Activated B cell treated with CpG ODN at 0.5 μM for 24 hours (primary cell): ENCODE measurements at regions not wholly inside any gene's neighbourhood (a gene's known extent, or its start where the extent isn't known, plus 50 kb on each side); places are given as distances from the start of the nearest gene placed in this dataset.

ENCODE experiments used
- ATAC-seq: fragments of 200-7000 bp; cut with Tn5 transposase; one replicate; pipeline ENCODE4 v1.10.0; 2021; ENCODE audit warnings: low read depth, mild to moderate bottlenecking, moderate library complexity
- CTCF ChIA-PET: fragments of 350-600 bp; sonication (Branson Sonifier 250); formaldehyde crosslinking; loops from one replicate; lab custom pipeline; 2021; ENCODE audit warnings: antibody characterized with exemption; lab: Charles Lee
- POLR2A ChIA-PET: fragments of 350-600 bp; sonication (Branson Sonifier 250); formaldehyde crosslinking; loops from one replicate; lab custom pipeline; 2021; ENCODE audit warnings: antibody characterized with exemption; lab: Charles Lee
- DNase-seq: peaks from one replicate; pipeline ENCODE4 v3.0.0; 2022
- H3K27ac Mint-ChIP-seq: one replicate; pipeline ENCODE4 v1.8.0; 2020; ENCODE audit warnings: mixed read lengths
- H3K27me3 Mint-ChIP-seq: one replicate; pipeline ENCODE4 v1.8.0; 2021; ENCODE audit warnings: mixed read lengths
- H3K36me3 Mint-ChIP-seq: one replicate; pipeline ENCODE4 v1.8.0; 2021; ENCODE audit warnings: low read depth, mixed read lengths
- H3K4me1 Mint-ChIP-seq: one replicate; pipeline ENCODE4 v1.8.0; 2021; ENCODE audit warnings: mixed read lengths
- H3K4me3 Mint-ChIP-seq: one replicate; pipeline ENCODE4 v1.8.0; 2020; ENCODE audit warnings: mild to moderate bottlenecking, mixed read lengths
- H3K9me3 Mint-ChIP-seq: one replicate; pipeline ENCODE4 v1.8.0; 2020; ENCODE audit warnings: mixed read lengths
- CTCF ChIP-seq: fragments of 200-600 bp; IDR thresholded peaks from one replicate; pipeline ENCODE4 v1.8.0; 2022; ENCODE audit warnings: antibody characterized with exemption, mild to moderate bottlenecking
- intact Hi-C: fragments of 100-400 bp; cut with micrococcal nuclease; formaldehyde crosslinking; loops from one replicate; pipeline ENCODE4 v1.15.1; 2024

- no peak overlapping the region for H3K27ac Mint-ChIP-seq
- peaks cover 2% of the 10 kb centered on the region for H3K4me1 Mint-ChIP-seq
- DNase-seq = no peak
- ChIA-PET CTCF (interaction anchor here (1.7 kb wide), 1 partner anchor 9 kb away, joined by 4 read pairs; no protein-coding TSS in a partner anchor), POLR2A (no interaction called here)
- ATAC-seq = no peak
- H3K36me3 Mint-ChIP-seq = no peaks in the 10 kb centered on the region
- H3K9me3 Mint-ChIP-seq = no peaks in the 10 kb centered on the region
- peaks cover 22% of the 10 kb centered on the region for H3K27me3 Mint-ChIP-seq
- no peak for TF ChIP-seq CTCF
- no peak overlapping the region for H3K4me3 Mint-ChIP-seq
- intact Hi-C loops = no loop called here
These were observed 376.3 kb upstream of the CAMK1G start for GRCh38 chr1:209207126-209207700.

GRCh38 chr1:209207701-209208286 is 375.7 kb upstream of the CAMK1G start:
- intact Hi-C loops = no loop called here
- H3K9me3 Mint-ChIP-seq = no peaks in the 10 kb centered on the region
- peaks cover 24% of the 10 kb centered on the region for H3K27me3 Mint-ChIP-seq
- H3K36me3 Mint-ChIP-seq = no peaks in the 10 kb centered on the region
- peaks cover 2% of the 10 kb centered on the region for H3K4me1 Mint-ChIP-seq
- no peak overlapping the region for H3K4me3 Mint-ChIP-seq
- no peak for TF ChIP-seq CTCF
- DNase-seq = no peak
- CTCF ChIA-PET = interaction anchor here (1.7 kb wide), 1 partner anchor 9 kb away, joined by 4 read pairs; no protein-coding TSS in a partner anchor
- POLR2A ChIA-PET = no interaction called here
- H3K27ac Mint-ChIP-seq = no peak overlapping the region
- ATAC-seq = no peak

GRCh38 chr1:209208648-209209047 is 374.9 kb upstream of the CAMK1G start:
- peaks cover 2% of the 10 kb centered on the region for H3K4me1 Mint-ChIP-seq
- no peak for TF ChIP-seq CTCF
- DNase-seq (no peak), ATAC-seq (no peak)
- H3K4me3 Mint-ChIP-seq = no peak overlapping the region
- ChIA-PET CTCF (interaction anchor here (1.7 kb wide), 1 partner anchor 10 kb away, joined by 4 read pairs; no protein-coding TSS in a partner anchor), POLR2A (no interaction called here)
- intact Hi-C loops = no loop called here
- no peaks in the 10 kb centered on the region for H3K36me3 Mint-ChIP-seq
- no peak overlapping the region for H3K27ac Mint-ChIP-seq
- H3K9me3 Mint-ChIP-seq = no peaks in the 10 kb centered on the region
- peaks cover 22% of the 10 kb centered on the region for H3K27me3 Mint-ChIP-seq

GRCh38 chr1:209213989-209214388 is 369.5 kb upstream of the CAMK1G start:
- H3K27me3 Mint-ChIP-seq = peaks cover 4% of the 10 kb centered on the region
- POLR2A ChIA-PET = no interaction called here
- CTCF ChIA-PET = no interaction called here
- intact Hi-C loops = no loop called here
- no peak overlapping the region for H3K4me3 Mint-ChIP-seq
- H3K27ac Mint-ChIP-seq = no peak overlapping the region
- no peaks in the 10 kb centered on the region for H3K36me3 Mint-ChIP-seq
- TF ChIP-seq CTCF = no peak
- DNase-seq (no peak), ATAC-seq (no peak)
- peaks cover 13% of the 10 kb centered on the region for H3K9me3 Mint-ChIP-seq
- H3K4me1 Mint-ChIP-seq = no peaks in the 10 kb centered on the region

- Mint-ChIP-seq H3K4me3 (no peak overlapping the region), H3K27ac (no peak overlapping the region), H3K9me3 (peaks cover 13% of the 10 kb centered on the region), H3K4me1 (no peaks in the 10 kb centered on the region), H3K36me3 (no peaks in the 10 kb centered on the region), H3K27me3 (peaks cover 2% of the 10 kb centered on the region)
- DNase-seq (no peak), ATAC-seq (no peak)
- intact Hi-C loops = no loop called here
- CTCF ChIA-PET = no interaction called here
- POLR2A ChIA-PET = no interaction called here
- no peak for TF ChIP-seq CTCF
These were observed 367.7 kb upstream of the CAMK1G start for GRCh38 chr1:209215826-209216225.
